ENCODE measurements at regions not wholly inside any gene's neighbourhood (a gene's known extent, or its start where the extent isn't known, plus 50 kb on each side); places are given as distances from the start of the nearest gene placed in this dataset.
"Not testable (repeated sequence)": the region's sequence is repeated elsewhere in the genome, so short reads cannot be mapped to it uniquely, and the experiment has no call there.

GRCh38 chr11:114799476-114799875 is 121.1 kb downstream of the NXPE2 start:
- Histone ChIP-seq H3K36me3 (no peaks in the 10 kb centered on the region), H3K9me3 (no peaks in the 10 kb centered on the region), H3K4me3 (no peak overlapping the region), H3K27ac (no peak overlapping the region), H3K27me3 (no peaks in the 10 kb centered on the region), H3K4me1 (peaks cover 0 to 13% (median 7%) of the 10 kb centered on the region in 4 donors)
- DNase-seq (no peak), ATAC-seq (ENCODE audit: low FRiP score in 2 of 2) (no peak)
- WGBS, 2 donors: 18 to 21% methylated on average over 6 of the region's 6 CpGs
- TF ChIP-seq CTCF (IDR thresholded peaks at IDR 0.05) (no peak), EP300 (IDR thresholded peaks at IDR 0.05) (no peak), POLR2AphosphoS5 (IDR thresholded peaks at IDR 0.05) (no peak), POLR2A (IDR thresholded peaks at IDR 0.05) (no peak)

DNA sequence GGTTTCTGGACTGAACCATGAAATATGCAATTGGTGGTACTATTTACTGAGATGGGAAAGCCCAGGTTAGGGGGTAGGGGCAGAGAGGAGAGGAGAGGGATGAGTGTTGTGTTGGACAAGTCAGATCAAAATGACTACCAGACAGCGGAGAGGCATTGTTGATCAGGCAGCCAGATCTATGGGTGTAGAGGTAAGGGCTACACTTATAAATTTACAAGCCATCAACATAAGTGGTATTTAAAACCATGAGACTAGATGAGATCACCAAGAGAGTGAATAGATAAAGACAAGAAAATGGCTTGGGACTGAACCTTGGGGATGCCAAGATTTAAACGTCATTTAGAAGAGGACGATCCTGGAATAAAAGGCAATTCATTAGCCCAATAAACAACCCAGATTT is 123.4 kb downstream of the NXPE2 start:
- Histone ChIP-seq H3K27ac (no peak overlapping the region), H3K4me3 (no peak overlapping the region), H3K9me3 (no peaks in the 10 kb centered on the region), H3K27me3 (no peaks in the 10 kb centered on the region), H3K4me1 (peaks cover 0 to 8% (median 5%) of the 10 kb centered on the region in 4 donors), H3K36me3 (no peaks in the 10 kb centered on the region)
- ATAC-seq (ENCODE audit: low FRiP score in 2 of 2) (no peak), DNase-seq (no peak)
- 89 to 90% methylated on average over 3 of the region's 3 CpGs for WGBS, 2 donors
- TF ChIP-seq POLR2AphosphoS5 (IDR thresholded peaks at IDR 0.05) (no peak), POLR2A (IDR thresholded peaks at IDR 0.05) (no peak), EP300 (IDR thresholded peaks at IDR 0.05) (no peak), CTCF (IDR thresholded peaks at IDR 0.05) (no peak)

DNA sequence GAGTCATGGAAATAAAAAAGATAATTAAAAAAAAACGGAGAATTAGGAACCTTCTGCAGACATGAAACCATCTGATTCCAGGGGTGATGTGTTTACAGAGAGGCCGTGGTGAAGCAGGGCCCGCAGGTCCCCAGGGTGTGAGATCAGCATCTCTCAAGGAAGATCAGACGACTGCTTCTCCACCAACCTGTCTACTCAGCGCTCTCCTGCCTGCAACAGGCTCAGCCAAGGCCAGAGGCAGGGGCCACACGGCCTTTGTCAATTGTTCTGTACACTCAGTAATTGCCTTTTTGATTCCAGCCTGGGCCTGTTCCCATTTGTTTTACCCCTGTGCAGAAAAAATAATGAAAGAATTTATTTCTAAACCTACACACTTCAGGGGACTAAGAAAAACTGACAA is 124.6 kb downstream of the NXPE2 start:
- TF ChIP-seq POLR2A (IDR thresholded peaks at IDR 0.05) (no peak), EP300 (IDR thresholded peaks at IDR 0.05) (no peak), CTCF (IDR thresholded peaks at IDR 0.05) (no peak), POLR2AphosphoS5 (IDR thresholded peaks at IDR 0.05) (no peak)
- Histone ChIP-seq H3K9me3 (no peaks in the 10 kb centered on the region), H3K27ac (no peak overlapping the region), H3K4me1 (no peaks in the 10 kb centered on the region), H3K4me3 (no peak overlapping the region), H3K27me3 (no peaks in the 10 kb centered on the region), H3K36me3 (no peaks in the 10 kb centered on the region)
- DNase-seq (no peak), ATAC-seq (ENCODE audit: low FRiP score in 2 of 2) (no peak)
- 66 to 73% methylated on average over 6 of the region's 6 CpGs for WGBS, 2 donors

DNA sequence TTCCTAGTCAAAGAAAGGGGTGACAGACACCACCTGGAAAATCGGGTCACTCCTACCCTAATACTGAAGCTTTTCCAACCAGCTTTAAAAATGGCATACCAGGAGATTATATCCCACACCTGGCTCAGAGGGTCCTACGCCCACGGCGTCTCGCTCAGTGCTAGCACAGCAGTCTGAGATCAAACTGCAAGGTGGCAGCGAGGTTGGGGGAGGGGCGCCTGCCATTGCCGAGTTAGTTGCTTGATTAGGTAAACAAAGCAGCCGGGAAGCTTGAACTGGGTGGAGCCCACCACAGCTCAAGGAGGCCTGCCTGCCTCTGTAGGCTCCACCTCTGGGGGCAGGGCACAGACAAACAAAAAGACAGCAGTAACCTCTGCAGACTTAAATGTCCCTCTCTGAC is 127.1 kb downstream of the NXPE2 start:
- not testable (repeated sequence) for H3K9me3 ChIP-seq; ATAC-seq (ENCODE audit: low FRiP score in 2 of 2); H3K27ac ChIP-seq; H3K4me3 ChIP-seq; H3K36me3 ChIP-seq; H3K27me3 ChIP-seq; H3K4me1 ChIP-seq; DNase-seq
- WGBS, 2 donors: 55 to 60% methylated on average over 1 to 8 of the region's 9 CpGs

DNA sequence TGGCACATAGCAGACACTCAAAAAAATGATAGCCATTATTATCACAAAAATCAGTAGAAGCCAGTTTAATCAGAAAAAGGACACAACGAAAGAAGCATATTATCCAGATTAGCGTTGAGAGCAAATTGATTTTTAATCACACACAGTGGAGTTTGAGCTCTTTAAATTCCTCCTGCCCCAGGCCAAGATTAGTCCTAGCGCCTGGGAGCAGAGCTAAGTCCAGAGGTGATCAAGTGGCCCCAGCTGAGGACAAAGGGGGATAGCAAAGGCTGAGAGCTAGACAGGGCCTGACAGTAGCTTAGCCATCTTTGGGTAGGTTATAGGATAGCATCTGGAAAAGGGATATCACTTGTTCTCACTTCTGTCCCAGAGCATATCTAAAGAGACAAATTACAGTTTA is 133.6 kb downstream of the NXPE2 start:
- Histone ChIP-seq H3K27ac (no peak overlapping the region), H3K36me3 (no peaks in the 10 kb centered on the region), H3K4me3 (no peak overlapping the region), H3K9me3 (no peaks in the 10 kb centered on the region), H3K4me1 (no peaks in the 10 kb centered on the region), H3K27me3 (no peaks in the 10 kb centered on the region)
- ATAC-seq (ENCODE audit: low FRiP score in 2 of 2): no peak
- 80 to 88% methylated on average over 3 of the region's 3 CpGs for WGBS, 2 donors
- TF ChIP-seq EP300 (IDR thresholded peaks at IDR 0.05) (no peak), POLR2A (IDR thresholded peaks at IDR 0.05) (no peak), CTCF (IDR thresholded peaks at IDR 0.05) (no peak), POLR2AphosphoS5 (IDR thresholded peaks at IDR 0.05) (no peak)
- DNase-seq: no peak

Data from upper lobe of left lung (tissue), 6 donors.